ENCODE measurements at regions not wholly inside any gene's neighbourhood (a gene's known extent, or its start where the extent isn't known, plus 50 kb on each side); places are given as distances from the start of the nearest gene placed in this dataset.

GRCh38 chr4:107122736-107123135 is 86.6 kb upstream of the DKK2 start:
- Histone ChIP-seq H3K4me3 (ENCODE audit: low read length) (no peak overlapping the region), H3K9ac (ENCODE audit: low read length) (no peak overlapping the region), H3K4me1 (ENCODE audit: control insufficient read depth, insufficient read depth, low read length) (peaks cover 47% of the 10 kb centered on the region), H3K36me3 (ENCODE audit: control insufficient read depth, insufficient read depth, low read length, severe bottlenecking) (no peaks in the 10 kb centered on the region), H3K27me3 (replicated peaks; ENCODE audit: control insufficient read depth, insufficient read depth, low read length) (no peaks in the 10 kb centered on the region), H3K9me3 (ENCODE audit: control insufficient read depth, low read length) (no peaks in the 10 kb centered on the region)
- no peak for DNase-seq (ENCODE audit: low read depth)

- H3K27me3 ChIP-seq (replicated peaks; ENCODE audit: control insufficient read depth, insufficient read depth, low read length): no peaks in the 10 kb centered on the region
- H3K36me3 ChIP-seq (ENCODE audit: control insufficient read depth, insufficient read depth, low read length, severe bottlenecking): no peaks in the 10 kb centered on the region
- H3K4me3 ChIP-seq (ENCODE audit: low read length): no peak overlapping the region
- peak overlapping the region; percentile 77 for H3K9ac ChIP-seq (ENCODE audit: low read length)
- H3K4me1 ChIP-seq (ENCODE audit: control insufficient read depth, insufficient read depth, low read length): peaks cover 43% of the 10 kb centered on the region
- DNase-seq (ENCODE audit: low read depth): no peak
- no peaks in the 10 kb centered on the region for H3K9me3 ChIP-seq (ENCODE audit: control insufficient read depth, low read length)
These were observed 84.5 kb upstream of the DKK2 start for GRCh38 chr4:107120661-107121060.

GRCh38 chr4:107117726-107118125 is 81.6 kb upstream of the DKK2 start:
- H3K9me3 ChIP-seq (ENCODE audit: control insufficient read depth, low read length): no peaks in the 10 kb centered on the region
- no peaks in the 10 kb centered on the region for H3K27me3 ChIP-seq (replicated peaks; ENCODE audit: control insufficient read depth, insufficient read depth, low read length)
- peaks cover 43% of the 10 kb centered on the region for H3K4me1 ChIP-seq (ENCODE audit: control insufficient read depth, insufficient read depth, low read length)
- H3K9ac ChIP-seq (ENCODE audit: low read length): no peak overlapping the region
- DNase-seq (ENCODE audit: low read depth): no peak
- H3K4me3 ChIP-seq (ENCODE audit: low read length): no peak overlapping the region
- no peaks in the 10 kb centered on the region for H3K36me3 ChIP-seq (ENCODE audit: control insufficient read depth, insufficient read depth, low read length, severe bottlenecking)

- DNase-seq (ENCODE audit: low read depth): peak; percentile 76
- Histone ChIP-seq H3K4me1 (ENCODE audit: control insufficient read depth, insufficient read depth, low read length) (peaks cover 31% of the 10 kb centered on the region), H3K9me3 (ENCODE audit: control insufficient read depth, low read length) (peaks cover 3% of the 10 kb centered on the region), H3K9ac (ENCODE audit: low read length) (no peak overlapping the region), H3K4me3 (ENCODE audit: low read length) (peak overlapping the region; percentile 23), H3K36me3 (ENCODE audit: control insufficient read depth, insufficient read depth, low read length, severe bottlenecking) (no peaks in the 10 kb centered on the region), H3K27me3 (replicated peaks; ENCODE audit: control insufficient read depth, insufficient read depth, low read length) (no peaks in the 10 kb centered on the region)
These were observed 79.2 kb upstream of the DKK2 start for GRCh38 chr4:107115185-107115847.

- Histone ChIP-seq H3K27me3 (replicated peaks; ENCODE audit: control insufficient read depth, insufficient read depth, low read length) (no peaks in the 10 kb centered on the region), H3K4me3 (ENCODE audit: low read length) (no peak overlapping the region), H3K9me3 (ENCODE audit: control insufficient read depth, low read length) (peaks cover 3% of the 10 kb centered on the region), H3K4me1 (ENCODE audit: control insufficient read depth, insufficient read depth, low read length) (peaks cover 20% of the 10 kb centered on the region), H3K36me3 (ENCODE audit: control insufficient read depth, insufficient read depth, low read length, severe bottlenecking) (no peaks in the 10 kb centered on the region), H3K9ac (ENCODE audit: low read length) (no peak overlapping the region)
- DNase-seq (ENCODE audit: low read depth): no peak
These were observed 77.9 kb upstream of the DKK2 start for GRCh38 chr4:107114059-107114458.

GRCh38 chr4:107098401-107098800 is 62.3 kb upstream of the DKK2 start:
- DNase-seq (ENCODE audit: low read depth): no peak
- no peaks in the 10 kb centered on the region for H3K9me3 ChIP-seq (ENCODE audit: control insufficient read depth, low read length)
- H3K9ac ChIP-seq (ENCODE audit: low read length): no peak overlapping the region
- H3K4me1 ChIP-seq (ENCODE audit: control insufficient read depth, insufficient read depth, low read length): peaks cover 10% of the 10 kb centered on the region
- H3K27me3 ChIP-seq (replicated peaks; ENCODE audit: control insufficient read depth, insufficient read depth, low read length): no peaks in the 10 kb centered on the region
- no peak overlapping the region for H3K4me3 ChIP-seq (ENCODE audit: low read length)
- H3K36me3 ChIP-seq (ENCODE audit: control insufficient read depth, insufficient read depth, low read length, severe bottlenecking): no peaks in the 10 kb centered on the region

- Histone ChIP-seq H3K4me1 (ENCODE audit: control insufficient read depth, insufficient read depth, low read length) (peaks cover 10% of the 10 kb centered on the region), H3K9me3 (ENCODE audit: control insufficient read depth, low read length) (no peaks in the 10 kb centered on the region), H3K27me3 (replicated peaks; ENCODE audit: control insufficient read depth, insufficient read depth, low read length) (no peaks in the 10 kb centered on the region), H3K4me3 (ENCODE audit: low read length) (no peak overlapping the region), H3K9ac (ENCODE audit: low read length) (no peak overlapping the region), H3K36me3 (ENCODE audit: control insufficient read depth, insufficient read depth, low read length, severe bottlenecking) (no peaks in the 10 kb centered on the region)
- DNase-seq (ENCODE audit: low read depth): peak; percentile 13
These were observed 58.9 kb upstream of the DKK2 start for GRCh38 chr4:107094976-107095375.

GRCh38 chr4:107094332-107094731 is 58.2 kb upstream of the DKK2 start:
- Histone ChIP-seq H3K27me3 (replicated peaks; ENCODE audit: control insufficient read depth, insufficient read depth, low read length) (no peaks in the 10 kb centered on the region), H3K9me3 (ENCODE audit: control insufficient read depth, low read length) (no peaks in the 10 kb centered on the region), H3K4me1 (ENCODE audit: control insufficient read depth, insufficient read depth, low read length) (peaks cover 10% of the 10 kb centered on the region), H3K9ac (ENCODE audit: low read length) (no peak overlapping the region), H3K36me3 (ENCODE audit: control insufficient read depth, insufficient read depth, low read length, severe bottlenecking) (no peaks in the 10 kb centered on the region), H3K4me3 (ENCODE audit: low read length) (no peak overlapping the region)
- DNase-seq (ENCODE audit: low read depth): peak; percentile 62
